AG04450 (cell line): ENCODE measurements at regions not wholly inside any gene's neighbourhood (a gene's known extent, or its start where the extent isn't known, plus 50 kb on each side); places are given as distances from the start of the nearest gene placed in this dataset.

ENCODE experiments used
- CTCF ChIA-PET: fragments of 300-600, 350-600 bp; formaldehyde crosslinking; extraction: SDS; loops from one replicate; lab custom pipeline; 2022; ENCODE audit warnings: antibody characterized with exemption, inconsistent platforms; lab: Charles Lee
- POLR2A ChIA-PET: fragments of 350-600 bp; formaldehyde crosslinking; extraction: SDS; loops from one replicate; lab custom pipeline; 2021; ENCODE audit warnings: antibody characterized with exemption, inconsistent platforms; lab: Yijun Ruan, JAX
- DNase-seq: peaks from one replicate; pipeline ENCODE4 v3.0.0-alpha.2; 2011; ENCODE audit warnings: low read depth, low spot score
- H3K27ac ChIP-seq: one replicate; pipeline ENCODE4 v1.5.1; 2012; ENCODE audit warnings: low read depth, low read length, control low read depth
- H3K27me3 ChIP-seq: one replicate; pipeline ENCODE4 v1.6.0; 2012; ENCODE audit warnings: low read length; ENCODE audit not compliant: control insufficient read depth, insufficient read depth
- H3K4me3 ChIP-seq: 2 replicates; pipeline ENCODE4 v1.5.1; 2011; ENCODE audit warnings: mild to moderate bottlenecking, low read depth, low read length, control low read depth
- H3K9me3 ChIP-seq: 2 replicates; pipeline ENCODE4 v1.5.1; 2012; ENCODE audit warnings: low read length; ENCODE audit not compliant: control insufficient read depth, insufficient read depth
- TF ChIP-seq, protein P1 (sequence below): IDR thresholded peaks from 2 replicates; pipeline ENCODE4 v1.5.1; 2011; ENCODE audit warnings: low read depth, low read length, control low read depth, inconsistent platforms

DNA sequence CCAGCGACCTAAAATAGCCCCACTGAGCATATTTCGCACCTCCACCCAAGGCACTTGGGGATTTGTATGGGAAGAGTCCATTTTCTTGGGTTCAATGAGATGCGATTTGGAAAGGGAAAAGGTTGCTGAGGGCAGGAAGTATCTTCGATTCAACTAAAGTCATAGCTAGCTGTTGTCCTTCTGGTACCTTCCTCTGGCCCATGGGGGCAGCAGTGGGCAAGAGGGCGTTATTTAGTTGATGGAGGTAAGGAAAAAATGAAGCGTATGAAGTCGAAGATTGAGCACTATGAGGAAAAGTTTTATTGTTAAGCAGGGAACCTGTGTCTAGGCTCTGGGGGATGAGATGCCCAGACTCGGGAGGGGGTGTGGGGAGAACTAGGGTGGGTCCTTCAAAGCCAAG is 135.4 kb downstream of the EVX1 start:
- TF ChIP-seq, protein P1, sequence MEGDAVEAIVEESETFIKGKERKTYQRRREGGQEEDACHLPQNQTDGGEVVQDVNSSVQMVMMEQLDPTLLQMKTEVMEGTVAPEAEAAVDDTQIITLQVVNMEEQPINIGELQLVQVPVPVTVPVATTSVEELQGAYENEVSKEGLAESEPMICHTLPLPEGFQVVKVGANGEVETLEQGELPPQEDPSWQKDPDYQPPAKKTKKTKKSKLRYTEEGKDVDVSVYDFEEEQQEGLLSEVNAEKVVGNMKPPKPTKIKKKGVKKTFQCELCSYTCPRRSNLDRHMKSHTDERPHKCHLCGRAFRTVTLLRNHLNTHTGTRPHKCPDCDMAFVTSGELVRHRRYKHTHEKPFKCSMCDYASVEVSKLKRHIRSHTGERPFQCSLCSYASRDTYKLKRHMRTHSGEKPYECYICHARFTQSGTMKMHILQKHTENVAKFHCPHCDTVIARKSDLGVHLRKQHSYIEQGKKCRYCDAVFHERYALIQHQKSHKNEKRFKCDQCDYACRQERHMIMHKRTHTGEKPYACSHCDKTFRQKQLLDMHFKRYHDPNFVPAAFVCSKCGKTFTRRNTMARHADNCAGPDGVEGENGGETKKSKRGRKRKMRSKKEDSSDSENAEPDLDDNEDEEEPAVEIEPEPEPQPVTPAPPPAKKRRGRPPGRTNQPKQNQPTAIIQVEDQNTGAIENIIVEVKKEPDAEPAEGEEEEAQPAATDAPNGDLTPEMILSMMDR, result 0 out of 2 replicates have a peak, but pooled peaks have one; percentile 15
- Histone ChIP-seq H3K4me3 (no peak overlapping the region), H3K9me3 (no peaks in the 10 kb centered on the region), H3K27me3 (peaks cover 12% of the 10 kb centered on the region), H3K27ac (no peak overlapping the region)
- CTCF ChIA-PET, result no interaction called here
- POLR2A ChIA-PET, result no interaction called here
- no peak for DNase-seq

DNA sequence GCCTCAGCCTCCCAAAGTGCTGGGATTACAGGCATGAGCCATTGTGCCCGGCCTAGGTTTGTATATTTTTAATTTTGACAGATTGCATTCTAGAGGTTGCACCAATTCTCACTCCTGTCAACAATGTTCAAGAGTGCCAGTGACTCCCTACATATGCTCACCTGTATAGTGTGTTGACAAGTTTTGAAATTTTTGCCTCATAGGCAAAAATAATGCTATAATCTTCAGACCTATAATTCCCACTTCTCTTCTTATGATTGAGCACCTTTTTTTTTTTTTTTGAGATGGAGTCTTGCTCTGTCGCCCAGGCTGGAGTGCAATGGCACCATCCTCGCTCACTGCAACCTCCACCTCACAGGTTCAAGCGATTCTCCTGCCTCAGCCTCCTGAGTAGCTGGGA is 139.7 kb downstream of the EVX1 start:
- H3K27ac ChIP-seq, result no peak overlapping the region
- ChIA-PET POLR2A (no interaction called here), CTCF (no interaction called here)
- no peak overlapping the region for H3K4me3 ChIP-seq
- no peaks in the 10 kb centered on the region for H3K9me3 ChIP-seq
- TF ChIP-seq, protein P1, result no peak
- H3K27me3 ChIP-seq, result no peaks in the 10 kb centered on the region
- no peak for DNase-seq

DNA sequence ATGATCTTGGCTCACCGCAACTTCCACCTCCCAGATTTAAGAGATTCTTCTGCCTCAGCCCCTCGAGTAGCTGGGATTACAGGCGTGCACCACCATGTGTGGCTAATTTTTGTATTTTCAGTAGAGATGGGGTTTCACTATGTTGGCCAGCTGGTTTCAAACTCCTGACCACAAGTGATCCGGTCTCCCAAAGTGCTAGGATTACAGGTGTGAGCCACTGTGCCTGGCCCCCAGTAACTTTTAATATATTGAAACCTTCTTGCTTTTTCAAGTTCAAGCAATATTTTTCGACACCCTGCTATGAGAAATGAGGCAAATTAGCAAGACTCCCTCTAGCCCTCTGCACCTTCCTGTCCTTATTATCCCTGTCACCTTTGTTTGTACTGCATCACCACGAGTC is 144.0 kb downstream of the EVX1 start:
- Histone ChIP-seq H3K27me3 (peaks cover 8% of the 10 kb centered on the region), H3K4me3 (no peak overlapping the region), H3K9me3 (no peaks in the 10 kb centered on the region), H3K27ac (no peak overlapping the region)
- CTCF ChIA-PET, result interaction anchor here (0.6 kb wide), 3 partner anchors 10 to 169 kb away, joined by 4 read pairs; no protein-coding TSS in a partner anchor
- POLR2A ChIA-PET, result no interaction called here
- TF ChIP-seq, protein P1, result no peak
- DNase-seq, result no peak

DNA sequence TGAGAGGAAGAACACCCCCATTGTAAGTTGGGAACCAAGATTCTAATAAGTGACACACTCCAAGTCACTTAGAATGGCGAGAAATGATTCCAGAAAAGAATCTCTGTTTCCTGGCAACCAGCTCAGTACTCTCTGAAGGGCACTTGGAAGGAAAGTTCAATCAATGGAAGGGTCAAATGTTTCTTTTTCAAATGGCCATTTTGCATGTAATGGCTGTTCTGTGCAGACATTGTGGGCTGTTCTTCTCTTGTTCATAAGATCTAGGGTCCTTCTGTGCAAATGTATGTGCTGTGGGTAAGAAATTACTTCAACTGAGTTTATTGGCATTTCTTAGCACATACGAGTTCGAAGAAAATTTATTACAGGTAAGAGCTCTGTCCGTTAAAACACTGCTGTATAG is 145.3 kb downstream of the EVX1 start:
- POLR2A ChIA-PET, result no interaction called here
- Histone ChIP-seq H3K27ac (no peak overlapping the region), H3K27me3 (peaks cover 8% of the 10 kb centered on the region), H3K4me3 (no peak overlapping the region), H3K9me3 (no peaks in the 10 kb centered on the region)
- TF ChIP-seq, protein P1, result no peak
- CTCF ChIA-PET, result no interaction called here
- no peak for DNase-seq

DNA sequence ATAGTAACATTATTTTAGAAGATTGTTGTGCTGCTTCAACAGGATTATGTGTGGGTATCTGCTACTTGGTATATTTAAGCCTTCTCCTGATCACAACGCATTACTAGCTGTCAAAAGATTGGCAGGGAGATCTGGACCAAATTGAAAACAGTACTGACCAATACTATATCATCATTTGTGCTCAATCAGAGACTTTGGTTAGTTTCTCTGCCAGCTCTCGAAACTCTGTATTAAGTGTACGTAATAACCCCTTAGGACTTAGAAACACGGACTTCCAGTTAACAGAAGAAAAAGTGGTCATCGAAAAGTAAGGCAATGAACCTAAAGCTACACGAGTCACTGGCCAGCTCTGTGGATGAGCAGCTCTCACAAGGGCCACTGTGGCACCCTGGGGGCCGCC is 146.0 kb downstream of the EVX1 start:
- Histone ChIP-seq H3K27me3 (peaks cover 11% of the 10 kb centered on the region), H3K4me3 (no peak overlapping the region), H3K9me3 (no peaks in the 10 kb centered on the region), H3K27ac (no peak overlapping the region)
- ChIA-PET POLR2A (no interaction called here), CTCF (no interaction called here)
- TF ChIP-seq, protein P1, result no peak
- DNase-seq, result no peak
